Fibroblast of upper back skin (primary cell): ENCODE measurements at regions not wholly inside any gene's neighbourhood (a gene's known extent, or its start where the extent isn't known, plus 50 kb on each side); places are given as distances from the start of the nearest gene placed in this dataset.

Experiments used
- DNase-seq: peaks from one replicate; pipeline ENCODE4 v3.0.0-alpha.2; 2013

GRCh38 chr15:77786181-77786890, 153.6 kb upstream of the LINGO1 start:
- no peak for DNase-seq

GRCh38 chr15:77784361-77785292, 151.9 kb upstream of the LINGO1 start:
- DNase-seq = no peak

- DNase-seq = no peak
Measured at GRCh38 chr15:77783636-77784035, 150.9 kb upstream of the LINGO1 start.

- DNase-seq = no peak
Measured at GRCh38 chr15:77782691-77783090, 150.0 kb upstream of the LINGO1 start.

- DNase-seq = no peak
Measured at GRCh38 chr15:77781946-77782240, 149.2 kb upstream of the LINGO1 start.

GRCh38 chr15:77781151-77781945, 148.6 kb upstream of the LINGO1 start:
- no peak for DNase-seq

- DNase-seq = no peak
Measured at GRCh38 chr15:77778802-77779201, 146.1 kb upstream of the LINGO1 start.

- no peak for DNase-seq
Measured at GRCh38 chr15:77775837-77776236, 143.1 kb upstream of the LINGO1 start.

- no peak for DNase-seq
Measured at GRCh38 chr15:77775373-77775772, 142.7 kb upstream of the LINGO1 start.

- no peak for DNase-seq
Measured at GRCh38 chr15:77774350-77774749, 141.6 kb upstream of the LINGO1 start.

- DNase-seq = no peak
Measured at GRCh38 chr15:77773903-77774302, 141.2 kb upstream of the LINGO1 start.

GRCh38 chr15:77772641-77773402, 140.1 kb upstream of the LINGO1 start:
- no peak for DNase-seq

GRCh38 chr15:77771616-77772015, 138.9 kb upstream of the LINGO1 start:
- DNase-seq = no peak

GRCh38 chr15:77769700-77770099, 137.0 kb upstream of the LINGO1 start:
- no peak for DNase-seq

GRCh38 chr15:77768521-77769078, 135.9 kb upstream of the LINGO1 start:
- no peak for DNase-seq

GRCh38 chr15:77768107-77768506, 135.4 kb upstream of the LINGO1 start:
- no peak for DNase-seq

- DNase-seq = no peak
Measured at GRCh38 chr15:77764095-77764494, 131.4 kb upstream of the LINGO1 start.

- DNase-seq = no peak
Measured at GRCh38 chr15:77762747-77763355, 130.1 kb upstream of the LINGO1 start.

- DNase-seq = no peak
Measured at GRCh38 chr15:77759896-77760592, 127.3 kb upstream of the LINGO1 start.

GRCh38 chr15:77753939-77754338, 121.2 kb upstream of the LINGO1 start:
- DNase-seq = no peak

- DNase-seq = peak; percentile 14
Measured at GRCh38 chr15:77753281-77753873, 120.7 kb upstream of the LINGO1 start.
